Kidney (tissue), 13 donors: ENCODE measurements at regions not wholly inside any gene's neighbourhood (a gene's known extent, or its start where the extent isn't known, plus 50 kb on each side); places are given as distances from the start of the nearest gene placed in this dataset.

ENCODE experiments used
- DNase-seq, 5 donors: peaks; one replicate each; pipeline ENCODE4 v3.0.0-alpha.2; 2013 to 2020
- FAIRE-seq: peaks from 2 replicates; lab custom pipeline; 2012; peaks lifted over from hg19 to GRCh38; lab: Jason Lieb, UNC
- H3K27ac ChIP-seq, 2 donors: one replicate each; pipeline ENCODE4 v1.7.0; 2013; ENCODE audit warnings: low read depth in 2 of 2, low read length in 2 of 2, inconsistent platforms in 1 of 2
- H3K27me3 ChIP-seq: one replicate; pipeline ENCODE4 v1.7.1; 2013; ENCODE audit warnings: low read length, inconsistent platforms; ENCODE audit not compliant: control insufficient read depth, insufficient read depth
- H3K36me3 ChIP-seq, 3 donors: one replicate each; pipeline versions ENCODE4 v1.7.0 to v1.7.1; 2013; ENCODE audit warnings: low read length in 3 of 3, control low read depth in 1 of 3, inconsistent platforms in 1 of 3; ENCODE audit not compliant: insufficient read depth in 3 of 3, control insufficient read depth in 2 of 3
- H3K4me1 ChIP-seq, 3 donors: one replicate each; pipeline versions ENCODE4 v1.7.0 to v1.7.1; 2013; ENCODE audit warnings: low read length in 3 of 3, inconsistent platforms in 1 of 3, low read depth in 1 of 3; ENCODE audit not compliant: control insufficient read depth in 2 of 3, insufficient read depth in 2 of 3
- H3K4me3 ChIP-seq, 3 donors: one replicate each; pipeline versions ENCODE4 v1.7.0 to v1.8.1; 2013; ENCODE audit warnings: low read length in 3 of 3, control low read depth in 1 of 3, inconsistent platforms in 1 of 3
- H3K9ac ChIP-seq, 3 donors: one replicate each; pipeline versions ENCODE4 v1.7.0 to v1.7.1; 2013; ENCODE audit warnings: low read length in 3 of 3, control low read depth in 1 of 3, inconsistent platforms in 1 of 3
- H3K9me3 ChIP-seq, 3 donors: one replicate each; pipeline versions ENCODE4 v1.7.0 to v1.7.1; 2013; ENCODE audit warnings: low read length in 3 of 3, control low read depth in 1 of 3, inconsistent platforms in 1 of 3; ENCODE audit not compliant: control insufficient read depth in 2 of 3, insufficient read depth in 1 of 3
- CTCF ChIP-seq: IDR thresholded peaks from 3 replicates; pipeline ENCODE4 v1.5.1; 2012; ENCODE audit warnings: mild to moderate bottlenecking, moderate library complexity, borderline replicate concordance; ENCODE audit not compliant: insufficient read depth; ENCODE audit errors: extremely low read depth
- intact Hi-C: fragments of 100-400 bp; cut with DNase I; formaldehyde crosslinking; loops from one replicate; pipeline ENCODE4 v1.11.1; 2022
- donor health status: control.
- donor health status: control.
- donor health status: control.
- donor health status: control.
- donor health status: control.
- donor health status: DM: yes; HTN: yes; CAD: no.
- donor health status: Normal renal cell carcinoma (clear cell type).

- H3K27ac ChIP-seq = no peak overlapping the region
- H3K4me1 ChIP-seq = no peaks in the 10 kb centered on the region
- H3K9ac ChIP-seq = no peak overlapping the region
- TF ChIP-seq CTCF = no peak
- no peaks in the 10 kb centered on the region for H3K27me3 ChIP-seq
- H3K9me3 ChIP-seq = no peaks in the 10 kb centered on the region
- H3K4me3 ChIP-seq = no peak overlapping the region
- H3K36me3 ChIP-seq = no peaks in the 10 kb centered on the region
- intact Hi-C loops = no loop called here
- DNase-seq = no peak
- FAIRE-seq = no peak
These were observed 80.0 kb upstream of the TIAM1 start for GRCh38 chr21:31424058-31424457.

- DNase-seq (no peak), FAIRE-seq (no peak)
- H3K9ac ChIP-seq = no peak overlapping the region
- H3K36me3 ChIP-seq = no peaks in the 10 kb centered on the region
- H3K4me3 ChIP-seq = no peak overlapping the region
- intact Hi-C loops = no loop called here
- no peaks in the 10 kb centered on the region for H3K9me3 ChIP-seq
- no peak overlapping the region for H3K27ac ChIP-seq
- H3K4me1 ChIP-seq = no peaks in the 10 kb centered on the region
- no peaks in the 10 kb centered on the region for H3K27me3 ChIP-seq
- no peak for TF ChIP-seq CTCF
These were observed 76.9 kb upstream of the TIAM1 start for GRCh38 chr21:31420988-31421387.

- FAIRE-seq = no peak
- no peaks in the 10 kb centered on the region for H3K9me3 ChIP-seq
- intact Hi-C loops = no loop called here
These were observed 76.3 kb upstream of the TIAM1 start for GRCh38 chr21:31420354-31420753.

More at GRCh38 chr21:31420354-31420753, 76.3 kb upstream of the TIAM1 start:
- H3K27me3 ChIP-seq = no peaks in the 10 kb centered on the region
- H3K27ac ChIP-seq = no peak overlapping the region
- H3K36me3 ChIP-seq = no peaks in the 10 kb centered on the region
- no peak for DNase-seq
- TF ChIP-seq CTCF = no peak
- H3K9ac ChIP-seq = no peak overlapping the region
- no peaks in the 10 kb centered on the region for H3K4me1 ChIP-seq
- H3K4me3 ChIP-seq = no peak overlapping the region
